ENCODE measurements at regions not wholly inside any gene's neighbourhood (a gene's known extent, or its start where the extent isn't known, plus 50 kb on each side); places are given as distances from the start of the nearest gene placed in this dataset.

DNA sequence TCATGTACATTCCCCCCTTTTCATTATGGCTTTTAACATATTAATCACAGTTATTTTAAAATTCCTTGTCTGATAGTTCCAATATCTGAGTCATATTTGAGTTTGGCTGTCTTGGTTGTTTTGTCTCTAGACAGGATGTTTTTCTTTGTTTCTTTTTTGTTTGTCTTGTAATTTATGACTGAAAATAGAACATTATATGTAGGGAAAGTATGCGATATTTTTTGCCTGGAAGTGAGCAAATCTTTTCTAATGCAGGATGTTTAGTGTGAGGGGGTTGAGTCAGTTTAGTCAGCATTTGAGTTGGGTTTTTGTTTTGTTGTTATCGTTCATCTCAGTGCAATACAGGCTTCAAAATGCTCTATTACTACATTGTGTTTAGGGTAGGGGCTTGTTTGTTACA, 239.7 kb downstream of the SNAPC1 start:
- no peaks in the 10 kb centered on the region for H3K9me3 ChIP-seq (ENCODE audit: severe bottlenecking)
- no peaks in the 10 kb centered on the region for H3K36me3 ChIP-seq
- H3K27me3 ChIP-seq (ENCODE audit: insufficient read depth, low read depth, severe bottlenecking) = no peaks in the 10 kb centered on the region
- no peak overlapping the region for H3K4me3 ChIP-seq (ENCODE audit: low read depth, low read length)
- no peak overlapping the region for H3K27ac ChIP-seq
- no peak for DNase-seq
- TF ChIP-seq, protein P1, sequence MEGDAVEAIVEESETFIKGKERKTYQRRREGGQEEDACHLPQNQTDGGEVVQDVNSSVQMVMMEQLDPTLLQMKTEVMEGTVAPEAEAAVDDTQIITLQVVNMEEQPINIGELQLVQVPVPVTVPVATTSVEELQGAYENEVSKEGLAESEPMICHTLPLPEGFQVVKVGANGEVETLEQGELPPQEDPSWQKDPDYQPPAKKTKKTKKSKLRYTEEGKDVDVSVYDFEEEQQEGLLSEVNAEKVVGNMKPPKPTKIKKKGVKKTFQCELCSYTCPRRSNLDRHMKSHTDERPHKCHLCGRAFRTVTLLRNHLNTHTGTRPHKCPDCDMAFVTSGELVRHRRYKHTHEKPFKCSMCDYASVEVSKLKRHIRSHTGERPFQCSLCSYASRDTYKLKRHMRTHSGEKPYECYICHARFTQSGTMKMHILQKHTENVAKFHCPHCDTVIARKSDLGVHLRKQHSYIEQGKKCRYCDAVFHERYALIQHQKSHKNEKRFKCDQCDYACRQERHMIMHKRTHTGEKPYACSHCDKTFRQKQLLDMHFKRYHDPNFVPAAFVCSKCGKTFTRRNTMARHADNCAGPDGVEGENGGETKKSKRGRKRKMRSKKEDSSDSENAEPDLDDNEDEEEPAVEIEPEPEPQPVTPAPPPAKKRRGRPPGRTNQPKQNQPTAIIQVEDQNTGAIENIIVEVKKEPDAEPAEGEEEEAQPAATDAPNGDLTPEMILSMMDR (IDR thresholded peaks at IDR 0.05; ENCODE audit: low read depth, low read length) = no peak

DNA sequence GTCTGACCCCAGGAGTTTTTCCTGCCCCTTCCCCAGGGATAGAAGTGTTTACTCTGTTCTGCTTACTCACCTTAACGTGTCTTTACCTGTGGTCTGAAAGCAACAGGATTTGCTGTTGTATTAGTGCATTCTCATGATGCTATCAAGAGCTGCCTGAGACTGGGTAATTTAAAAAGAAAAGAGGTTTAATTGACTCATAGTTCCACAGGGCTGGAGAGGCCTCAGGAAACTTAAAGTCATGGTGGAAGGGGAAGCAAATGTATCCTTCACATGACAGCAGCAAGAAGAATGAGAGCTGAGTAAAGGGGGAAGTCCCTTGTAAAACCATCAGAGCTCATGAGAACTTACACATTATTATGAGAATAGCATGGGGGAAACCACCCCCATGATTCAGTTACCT, 240.4 kb downstream of the SNAPC1 start:
- no peaks in the 10 kb centered on the region for H3K27me3 ChIP-seq (ENCODE audit: insufficient read depth, low read depth, severe bottlenecking)
- H3K4me3 ChIP-seq (ENCODE audit: low read depth, low read length) = no peak overlapping the region
- no peaks in the 10 kb centered on the region for H3K36me3 ChIP-seq
- H3K9me3 ChIP-seq (ENCODE audit: severe bottlenecking) = no peaks in the 10 kb centered on the region
- H3K27ac ChIP-seq = no peak overlapping the region
- DNase-seq = no peak
- TF ChIP-seq, protein P1 (IDR thresholded peaks at IDR 0.05; ENCODE audit: low read depth, low read length) = no peak

- Histone ChIP-seq H3K27ac (no peak overlapping the region), H3K36me3 (no peaks in the 10 kb centered on the region), H3K9me3 (ENCODE audit: severe bottlenecking) (no peaks in the 10 kb centered on the region), H3K27me3 (ENCODE audit: insufficient read depth, low read depth, severe bottlenecking) (no peaks in the 10 kb centered on the region), H3K4me3 (ENCODE audit: low read depth, low read length) (no peak overlapping the region)
- TF ChIP-seq, protein P1 (IDR thresholded peaks at IDR 0.05; ENCODE audit: low read depth, low read length) = no peak
- no peak for DNase-seq
These were observed 241.5 kb downstream of the SNAPC1 start for GRCh38 chr14:62003701-62004100.

GRCh38 chr14:62006116-62006731, 244.0 kb downstream of the SNAPC1 start:
- TF ChIP-seq, protein P1 (IDR thresholded peaks at IDR 0.05; ENCODE audit: low read depth, low read length) = no peak
- Histone ChIP-seq H3K4me3 (ENCODE audit: low read depth, low read length) (no peak overlapping the region), H3K27me3 (ENCODE audit: insufficient read depth, low read depth, severe bottlenecking) (no peaks in the 10 kb centered on the region), H3K36me3 (no peaks in the 10 kb centered on the region), H3K9me3 (ENCODE audit: severe bottlenecking) (no peaks in the 10 kb centered on the region), H3K27ac (no peak overlapping the region)
- DNase-seq = no peak

DNA sequence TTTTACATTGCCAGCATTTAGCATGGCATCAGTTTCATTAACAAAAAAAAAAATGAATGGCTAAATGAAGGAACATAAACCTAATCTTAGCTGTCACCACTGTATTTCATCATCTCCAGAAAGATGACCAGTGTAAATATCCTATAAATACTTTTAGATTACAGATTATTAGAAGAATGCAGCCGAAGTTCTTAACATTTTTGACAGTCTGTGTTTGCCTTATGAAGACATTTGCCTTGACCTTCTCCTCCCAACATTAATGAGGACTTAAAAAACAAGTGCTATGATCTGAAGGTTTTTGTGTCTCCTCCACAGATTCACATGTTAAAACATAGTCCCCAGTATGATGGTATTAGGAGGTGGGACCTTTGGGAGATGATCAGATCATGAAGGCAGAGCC, 253.0 kb downstream of the SNAPC1 start:
- Histone ChIP-seq H3K27me3 (ENCODE audit: insufficient read depth, low read depth, severe bottlenecking) (no peaks in the 10 kb centered on the region), H3K9me3 (ENCODE audit: severe bottlenecking) (no peaks in the 10 kb centered on the region), H3K36me3 (no peaks in the 10 kb centered on the region), H3K4me3 (ENCODE audit: low read depth, low read length) (no peak overlapping the region), H3K27ac (no peak overlapping the region)
- TF ChIP-seq, protein P1 (IDR thresholded peaks at IDR 0.05; ENCODE audit: low read depth, low read length) = no peak
- no peak for DNase-seq

GRCh38 chr14:62015945-62016344, 253.7 kb downstream of the SNAPC1 start:
- Histone ChIP-seq H3K27ac (no peak overlapping the region), H3K27me3 (ENCODE audit: insufficient read depth, low read depth, severe bottlenecking) (no peaks in the 10 kb centered on the region), H3K9me3 (ENCODE audit: severe bottlenecking) (no peaks in the 10 kb centered on the region), H3K4me3 (ENCODE audit: low read depth, low read length) (no peak overlapping the region), H3K36me3 (no peaks in the 10 kb centered on the region)
- DNase-seq = no peak
- TF ChIP-seq, protein P1 (IDR thresholded peaks at IDR 0.05; ENCODE audit: low read depth, low read length) = no peak
